ENCODE measurements at regions not wholly inside any gene's neighbourhood (a gene's known extent, or its start where the extent isn't known, plus 50 kb on each side); places are given as distances from the start of the nearest gene placed in this dataset.
"Not testable (repeated sequence)": the region's sequence is repeated elsewhere in the genome, so short reads cannot be mapped to it uniquely, and the experiment has no call there.

- TF ChIP-seq EP300, CTCF, POLR2A (IDR thresholded peaks at IDR 0.05): not testable (repeated sequence)
Measured at GRCh38 chr5:34186108-34186507, 143.1 kb upstream of the C1QTNF3 start.

All from tibial nerve (tissue), 4 donors.